Loucy (cell line): ENCODE measurements at regions not wholly inside any gene's neighbourhood (a gene's known extent, or its start where the extent isn't known, plus 50 kb on each side); places are given as distances from the start of the nearest gene placed in this dataset.

Experiments
- CTCF ChIP-seq: fragments of 200-600 bp; sonication (generic); conservative IDR thresholded peaks from 2 replicates; pipeline ENCODE4 v1.5.1; 2014; ENCODE audit warnings: mild to moderate bottlenecking, antibody characterized with exemption, low read length
- EZH2phosphoT487 ChIP-seq: fragments of 200-600 bp; IDR thresholded peaks from 2 replicates; pipeline ENCODE4 v1.6.1; 2018; ENCODE audit warnings: antibody characterized with exemption, mild to moderate bottlenecking, moderate library complexity, borderline replicate concordance

GRCh38 chr3:109910772-109911171, 573.4 kb upstream of the DPPA4 start:
- TF ChIP-seq CTCF (no peak), EZH2phosphoT487 (no peak)
